CD14-positive monocyte (primary cell): ENCODE measurements at regions not wholly inside any gene's neighbourhood (a gene's known extent, or its start where the extent isn't known, plus 50 kb on each side); places are given as distances from the start of the nearest gene placed in this dataset.

Experiments used
- DNase-seq, 3 donors: peaks; one replicate each; pipeline ENCODE4 v3.0.0-alpha.2; 2011 to 2022
- H2AFZ ChIP-seq: 2 replicates; pipeline ENCODE4 v1.6.0; 2012; ENCODE audit warnings: mild to moderate bottlenecking, low read depth, low read length, inconsistent platforms; ENCODE audit not compliant: insufficient read depth, poor library complexity, severe bottlenecking
- H3K27ac ChIP-seq, 2 donors: 1 replicate in 1 of 2; 2 replicates in 1 of 2; pipeline ENCODE4 v1.5.1; 2012 to 2013; ENCODE audit warnings: low read length in 2 of 2, control low read depth in 1 of 2, inconsistent platforms in 1 of 2, low read depth in 1 of 2, mild to moderate bottlenecking in 1 of 2
- H3K27me3 ChIP-seq, 2 donors: one replicate each; pipeline versions ENCODE4 v1.6.0 to v1.6.1; 2011 to 2013; ENCODE audit warnings: low read length in 2 of 2; ENCODE audit not compliant: control insufficient read depth in 2 of 2, insufficient read depth in 2 of 2
- H3K36me3 ChIP-seq, 2 donors: replicated peaks in 1 of 2; 1 replicate in 1 of 2; 2 replicates in 1 of 2; pipeline versions ENCODE4 v1.5.1 to v1.6.1; 2012 to 2013; ENCODE audit warnings: low read length in 2 of 2, control low read depth in 1 of 2, inconsistent platforms in 1 of 2, mild to moderate bottlenecking in 1 of 2; ENCODE audit not compliant: insufficient read depth in 2 of 2, control insufficient read depth in 1 of 2
- H3K4me1 ChIP-seq, 2 donors: 1 replicate in 1 of 2; 2 replicates in 1 of 2; pipeline versions ENCODE4 v1.5.1 to v1.6.1; 2012 to 2013; ENCODE audit warnings: low read length in 2 of 2, control low read depth in 1 of 2, inconsistent platforms in 1 of 2, mild to moderate bottlenecking in 1 of 2, moderate library complexity in 1 of 2; ENCODE audit not compliant: insufficient read depth in 2 of 2, control insufficient read depth in 1 of 2
- H3K4me2 ChIP-seq: replicated peaks from 2 replicates; pipeline ENCODE3; 2012; ENCODE audit warnings: low read length, moderate library complexity, mild to moderate bottlenecking; ENCODE audit not compliant: poor library complexity, severe bottlenecking; ENCODE audit errors: extremely low read depth
- H3K4me3 ChIP-seq, 3 experiments: fragments of 200-600 bp in 1 of 3; sonication (generic) in 1 of 3; replicated peaks in 1 of 3; 1 replicate in 2 of 3; 2 replicates in 1 of 3; pipeline ENCODE4 v1.5.1; 2011 to 2013; ENCODE audit warnings: low read length in 3 of 3, mild to moderate bottlenecking in 3 of 3, control low read depth in 2 of 3, low read depth in 2 of 3, inconsistent platforms in 1 of 3, moderate library complexity in 1 of 3
- H3K79me2 ChIP-seq: 2 replicates; pipeline ENCODE4 v1.6.0; 2012; ENCODE audit warnings: mild to moderate bottlenecking, control low read depth, inconsistent platforms, low read length, moderate library complexity; ENCODE audit not compliant: insufficient read depth
- H3K9ac ChIP-seq: 2 replicates; pipeline ENCODE4 v1.6.0; 2017; ENCODE audit warnings: low read length, mild to moderate bottlenecking; ENCODE audit not compliant: insufficient read depth, poor library complexity, severe bottlenecking
- H3K9me3 ChIP-seq, 2 donors: replicated peaks in 1 of 2; 1 replicate in 1 of 2; 2 replicates in 1 of 2; pipeline versions ENCODE4 v1.5.1 to v1.6.1; 2012 to 2013; ENCODE audit warnings: low read length in 2 of 2, control low read depth in 1 of 2; ENCODE audit not compliant: control insufficient read depth in 1 of 2, insufficient read depth in 1 of 2
- H4K20me1 ChIP-seq: 2 replicates; pipeline ENCODE4 v1.6.0; 2012; ENCODE audit warnings: mild to moderate bottlenecking, low read length, control low read depth, moderate library complexity; ENCODE audit not compliant: insufficient read depth
- H3K27ac Mint-ChIP-seq, 7 donors: one replicate each; pipeline ENCODE4 v1.8.0; 2020; ENCODE audit warnings: mild to moderate bottlenecking in 7 of 7, mixed read lengths in 7 of 7, moderate library complexity in 6 of 7, inconsistent platforms in 2 of 7
- H3K27me3 Mint-ChIP-seq, 3 donors: one replicate each; pipeline ENCODE4 v1.8.0; 2021 to 2022; ENCODE audit warnings: low read depth in 3 of 3, mild to moderate bottlenecking in 3 of 3, mixed read lengths in 3 of 3, moderate library complexity in 3 of 3, inconsistent platforms in 1 of 3
- H3K36me3 Mint-ChIP-seq, 2 donors: one replicate each; pipeline ENCODE4 v1.8.0; 2020; ENCODE audit warnings: mixed read lengths in 2 of 2, inconsistent platforms in 1 of 2, mild to moderate bottlenecking in 1 of 2
- H3K4me1 Mint-ChIP-seq: one replicate; pipeline ENCODE4 v1.8.0; 2020; ENCODE audit warnings: mild to moderate bottlenecking, mixed read lengths
- H3K4me3 Mint-ChIP-seq, 2 donors: one replicate each; pipeline ENCODE4 v1.8.0; 2020; ENCODE audit warnings: mild to moderate bottlenecking in 2 of 2, mixed read lengths in 2 of 2, moderate library complexity in 1 of 2
- H3K9me3 Mint-ChIP-seq, 7 donors: one replicate each; pipeline ENCODE4 v1.8.0; 2020 to 2022; ENCODE audit warnings: mixed read lengths in 7 of 7, mild to moderate bottlenecking in 6 of 7, moderate library complexity in 6 of 7, inconsistent platforms in 2 of 7
- WGBS: methylation state at CpG from one replicate; pipeline ENCODE4 v1.1.5; 2013; ENCODE audit warnings: missing lambda C conversion rate; ENCODE audit not compliant: insufficient coverage; 5-methylcytosine and 5-hydroxymethylcytosine counted together
- intact Hi-C, 2 donors: fragments of 100-400 bp; cut with micrococcal nuclease; formaldehyde crosslinking; loops; one replicate each; pipeline versions ENCODE4 v1.15.0 to v1.15.1; 2023
- TF ChIP-seq, protein P1 (sequence below): fragments of 200-600 bp; IDR thresholded peaks from one replicate; pipeline ENCODE4 v1.8.0; 2022; ENCODE audit warnings: antibody characterized with exemption, mild to moderate bottlenecking

DNA sequence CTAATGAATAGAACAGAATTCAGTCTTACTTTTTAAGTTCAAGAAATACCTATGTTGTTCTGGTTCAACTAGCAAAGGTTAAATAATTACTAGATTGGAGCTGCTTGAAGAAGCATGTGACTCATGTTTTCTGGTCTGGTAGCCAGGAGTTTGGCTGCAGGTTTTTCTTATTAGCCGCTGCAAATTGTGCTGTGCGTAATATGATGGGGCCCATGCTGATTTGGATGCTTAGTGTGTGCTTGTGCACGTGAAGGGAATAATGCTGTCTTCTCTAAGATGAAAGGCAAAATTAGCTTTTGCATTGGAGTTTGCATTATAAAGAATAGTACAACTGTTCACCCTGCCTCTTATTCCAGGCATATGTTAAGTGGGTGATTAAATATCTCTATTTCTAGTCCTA, 219.6 kb downstream of the SNCA start:
- Mint-ChIP-seq H3K4me3 (no peak overlapping the region), H3K4me1 (no peaks in the 10 kb centered on the region), H3K9me3 (peaks cover 0 to 4% (median 0%) of the 10 kb centered on the region in 7 donors), H3K27me3 (peaks cover 0 to 1% (median 0%) of the 10 kb centered on the region in 3 donors), H3K36me3 (no peaks in the 10 kb centered on the region), H3K27ac (no peak overlapping the region)
- Histone ChIP-seq H2AFZ (no peak overlapping the region), H3K4me1 (no peaks in the 10 kb centered on the region), H3K36me3 (no peaks in the 10 kb centered on the region), H3K79me2 (no peaks in the 10 kb centered on the region), H3K9me3 (no peaks in the 10 kb centered on the region), H3K27me3 (no peaks in the 10 kb centered on the region), H3K4me3 (no peak overlapping the region), H3K27ac (no peak overlapping the region), H3K9ac (no peak overlapping the region), H4K20me1 (no peaks in the 10 kb centered on the region), H3K4me2 (no peak overlapping the region)
- intact Hi-C loops: no loop called here
- WGBS: 50% methylated on average over 2 of the region's 3 CpGs
- DNase-seq: no peak
- TF ChIP-seq, protein P1, sequence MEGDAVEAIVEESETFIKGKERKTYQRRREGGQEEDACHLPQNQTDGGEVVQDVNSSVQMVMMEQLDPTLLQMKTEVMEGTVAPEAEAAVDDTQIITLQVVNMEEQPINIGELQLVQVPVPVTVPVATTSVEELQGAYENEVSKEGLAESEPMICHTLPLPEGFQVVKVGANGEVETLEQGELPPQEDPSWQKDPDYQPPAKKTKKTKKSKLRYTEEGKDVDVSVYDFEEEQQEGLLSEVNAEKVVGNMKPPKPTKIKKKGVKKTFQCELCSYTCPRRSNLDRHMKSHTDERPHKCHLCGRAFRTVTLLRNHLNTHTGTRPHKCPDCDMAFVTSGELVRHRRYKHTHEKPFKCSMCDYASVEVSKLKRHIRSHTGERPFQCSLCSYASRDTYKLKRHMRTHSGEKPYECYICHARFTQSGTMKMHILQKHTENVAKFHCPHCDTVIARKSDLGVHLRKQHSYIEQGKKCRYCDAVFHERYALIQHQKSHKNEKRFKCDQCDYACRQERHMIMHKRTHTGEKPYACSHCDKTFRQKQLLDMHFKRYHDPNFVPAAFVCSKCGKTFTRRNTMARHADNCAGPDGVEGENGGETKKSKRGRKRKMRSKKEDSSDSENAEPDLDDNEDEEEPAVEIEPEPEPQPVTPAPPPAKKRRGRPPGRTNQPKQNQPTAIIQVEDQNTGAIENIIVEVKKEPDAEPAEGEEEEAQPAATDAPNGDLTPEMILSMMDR: no peak

GRCh38 chr4:89616382-89616781, 220.6 kb downstream of the SNCA start:
- no peaks in the 10 kb centered on the region for H3K79me2 ChIP-seq
- TF ChIP-seq, protein P1: no peak
- no peaks in the 10 kb centered on the region for H3K27me3 ChIP-seq
- H2AFZ ChIP-seq: no peak overlapping the region
- Mint-ChIP-seq H3K9me3 (peaks cover 0 to 2% (median 0%) of the 10 kb centered on the region in 7 donors), H3K27ac (no peak overlapping the region), H3K4me3 (no peak overlapping the region), H3K36me3 (no peaks in the 10 kb centered on the region), H3K4me1 (no peaks in the 10 kb centered on the region), H3K27me3 (peaks cover 0 to 1% (median 0%) of the 10 kb centered on the region in 3 donors)
- intact Hi-C loops: no loop called here
- no peak overlapping the region for H3K27ac ChIP-seq
- no peaks in the 10 kb centered on the region for H3K4me1 ChIP-seq
- H3K4me2 ChIP-seq: no peak overlapping the region
- 100% methylated on average over 1 of the region's 2 CpGs for WGBS
- H3K9me3 ChIP-seq: no peaks in the 10 kb centered on the region
- DNase-seq: no peak
- H3K36me3 ChIP-seq: no peaks in the 10 kb centered on the region
- no peaks in the 10 kb centered on the region for H4K20me1 ChIP-seq
- H3K9ac ChIP-seq: no peak overlapping the region
- no peak overlapping the region for H3K4me3 ChIP-seq
